ENCODE measurements at regions not wholly inside any gene's neighbourhood (a gene's known extent, or its start where the extent isn't known, plus 50 kb on each side); places are given as distances from the start of the nearest gene placed in this dataset.

DNA sequence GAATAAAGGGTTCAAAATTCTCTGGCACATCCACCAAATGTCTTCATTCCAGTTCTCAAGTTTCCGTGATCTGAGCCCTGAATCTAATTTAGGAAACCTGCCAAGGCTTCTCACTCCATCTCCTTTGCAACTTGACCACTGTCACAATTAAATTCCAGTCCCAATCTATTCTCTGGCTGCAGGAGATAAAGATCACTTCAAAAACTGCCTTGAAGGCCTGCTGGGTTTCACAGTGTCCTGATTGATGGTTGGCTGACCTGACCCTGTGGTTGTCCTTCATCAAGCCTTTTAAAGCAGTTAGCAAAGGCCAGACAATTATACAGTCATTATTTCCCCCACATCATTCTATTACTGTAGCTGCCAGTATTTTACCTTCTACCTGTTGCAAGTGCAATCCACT, 60.3 kb upstream of the DNAJC10 start:
- TF ChIP-seq RAD21 (conservative IDR thresholded peaks at IDR 0.05 in 1 of 2, IDR thresholded peaks at IDR 0.05 in 1 of 2) = no peak
- TF ChIP-seq, protein P1, sequence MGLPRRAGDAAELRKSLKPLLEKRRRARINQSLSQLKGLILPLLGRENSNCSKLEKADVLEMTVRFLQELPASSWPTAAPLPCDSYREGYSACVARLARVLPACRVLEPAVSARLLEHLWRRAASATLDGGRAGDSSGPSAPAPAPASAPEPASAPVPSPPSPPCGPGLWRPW (IDR thresholded peaks at IDR 0.05) = no peak
